ENCODE measurements at regions not wholly inside any gene's neighbourhood (a gene's known extent, or its start where the extent isn't known, plus 50 kb on each side); places are given as distances from the start of the nearest gene placed in this dataset.

DNA sequence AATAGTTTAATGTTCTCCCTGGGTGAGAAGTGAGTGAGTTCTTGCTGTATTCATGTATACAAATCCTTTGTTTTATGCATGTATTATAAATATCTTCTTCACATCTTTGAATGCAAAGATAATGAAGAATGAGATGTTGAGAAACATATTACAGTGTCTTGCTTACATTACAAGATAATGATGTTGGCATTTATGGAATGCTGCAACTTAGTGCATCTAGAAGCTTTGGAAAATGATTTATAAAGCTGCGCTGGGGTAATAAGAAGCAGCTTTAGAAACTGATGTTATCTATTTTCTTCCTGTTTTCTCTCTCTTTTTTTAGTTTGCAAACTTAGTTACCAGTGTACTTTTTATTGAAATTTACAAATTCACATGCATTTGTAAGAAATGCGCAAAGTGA, 673.4 kb downstream of the KCTD16 start:
- TF ChIP-seq CTCF (IDR thresholded peaks at IDR 0.05; ENCODE audit: low read length) (no peak), EZH2 (IDR thresholded peaks at IDR 0.05; ENCODE audit: borderline replicate concordance, low read length) (no peak)

Measured in OCI-LY1 (cell line).